ENCODE measurements at regions not wholly inside any gene's neighbourhood (a gene's known extent, or its start where the extent isn't known, plus 50 kb on each side); places are given as distances from the start of the nearest gene placed in this dataset.

DNA sequence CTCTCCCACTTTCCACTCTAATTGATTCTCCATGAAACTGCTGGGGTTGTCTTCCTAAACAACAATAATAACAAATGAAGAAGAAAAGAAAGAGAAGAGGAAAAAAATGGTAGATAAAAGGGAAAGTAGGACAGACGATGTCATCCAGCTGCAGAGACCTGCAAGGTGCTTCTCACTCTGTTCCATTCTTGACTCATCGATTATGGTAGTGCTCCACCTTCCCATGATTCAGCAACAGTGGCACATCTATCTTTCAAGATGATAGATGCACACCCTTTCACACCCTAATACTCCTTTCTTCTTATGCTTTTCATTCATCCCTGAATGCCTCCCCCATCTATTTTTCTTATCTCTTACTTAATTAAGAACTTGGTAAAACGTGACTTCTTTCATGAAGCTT is 610.2 kb downstream of the NR4A2 start (continued):
- TF ChIP-seq, protein P1, sequence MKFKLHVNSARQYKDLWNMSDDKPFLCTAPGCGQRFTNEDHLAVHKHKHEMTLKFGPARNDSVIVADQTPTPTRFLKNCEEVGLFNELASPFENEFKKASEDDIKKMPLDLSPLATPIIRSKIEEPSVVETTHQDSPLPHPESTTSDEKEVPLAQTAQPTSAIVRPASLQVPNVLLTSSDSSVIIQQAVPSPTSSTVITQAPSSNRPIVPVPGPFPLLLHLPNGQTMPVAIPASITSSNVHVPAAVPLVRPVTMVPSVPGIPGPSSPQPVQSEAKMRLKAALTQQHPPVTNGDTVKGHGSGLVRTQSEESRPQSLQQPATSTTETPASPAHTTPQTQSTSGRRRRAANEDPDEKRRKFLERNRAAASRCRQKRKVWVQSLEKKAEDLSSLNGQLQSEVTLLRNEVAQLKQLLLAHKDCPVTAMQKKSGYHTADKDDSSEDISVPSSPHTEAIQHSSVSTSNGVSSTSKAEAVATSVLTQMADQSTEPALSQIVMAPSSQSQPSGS (IDR thresholded peaks at IDR 0.05; ENCODE audit: low read length), result no peak
- TF ChIP-seq KDM5A (IDR thresholded peaks at IDR 0.05; ENCODE audit: low read length), result no peak
- TF ChIP-seq CREB1 (IDR thresholded peaks at IDR 0.05), result no peak
- no peak for TF ChIP-seq EP300 (IDR thresholded peaks at IDR 0.05; ENCODE audit: borderline replicate concordance in 1 of 2, low read depth in 2 of 2, low read length in 2 of 2)
- no peak for TF ChIP-seq SAP30 (IDR thresholded peaks at IDR 0.05; ENCODE audit: insufficient read depth, insufficient replicate concordance, low read length)
- no peak for TF ChIP-seq RFX5 (IDR thresholded peaks at IDR 0.05; ENCODE audit: borderline replicate concordance, low read depth, low read length)

Measured in H1 (cell line).